ENCODE measurements at regions not wholly inside any gene's neighbourhood (a gene's known extent, or its start where the extent isn't known, plus 50 kb on each side); places are given as distances from the start of the nearest gene placed in this dataset.

DNA sequence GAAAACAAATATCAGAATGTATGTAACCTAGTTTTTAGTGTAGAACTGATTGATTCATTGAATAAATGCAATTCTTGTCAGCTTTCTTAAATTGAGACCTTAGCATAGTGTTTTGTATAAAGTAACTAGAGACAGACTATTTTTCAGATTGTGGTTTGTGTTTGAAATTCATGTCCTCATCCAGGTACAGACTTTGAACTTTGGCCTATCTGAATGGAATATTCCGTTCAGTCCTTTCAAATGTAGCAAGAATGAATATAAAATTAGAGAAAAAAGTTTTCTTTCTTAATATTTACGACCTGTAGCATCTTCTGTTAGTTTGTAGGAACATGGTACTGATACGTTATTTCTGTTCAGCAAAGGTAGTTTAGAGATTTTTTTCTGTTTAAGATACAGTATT is 378.4 kb upstream of the RGS6 start:
- Histone ChIP-seq H3K4me1 (peaks cover 0 to 4% (median 0%) of the 10 kb centered on the region in 4 donors), H3K27me3 (no peaks in the 10 kb centered on the region), H3K27ac (replicated peaks in 1 of 4) (no peak overlapping the region), H3K36me3 (no peaks in the 10 kb centered on the region), H3K4me3 (no peak overlapping the region), H3K9me3 (no peaks in the 10 kb centered on the region)
- no peak for TF ChIP-seq EP300 (IDR thresholded peaks at IDR 0.05)
- no peak for TF ChIP-seq POLR2A (IDR thresholded peaks at IDR 0.05; ENCODE audit: low read depth)
- TF ChIP-seq POLR2AphosphoS5 (IDR thresholded peaks at IDR 0.05) = no peak
- TF ChIP-seq, protein P1, sequence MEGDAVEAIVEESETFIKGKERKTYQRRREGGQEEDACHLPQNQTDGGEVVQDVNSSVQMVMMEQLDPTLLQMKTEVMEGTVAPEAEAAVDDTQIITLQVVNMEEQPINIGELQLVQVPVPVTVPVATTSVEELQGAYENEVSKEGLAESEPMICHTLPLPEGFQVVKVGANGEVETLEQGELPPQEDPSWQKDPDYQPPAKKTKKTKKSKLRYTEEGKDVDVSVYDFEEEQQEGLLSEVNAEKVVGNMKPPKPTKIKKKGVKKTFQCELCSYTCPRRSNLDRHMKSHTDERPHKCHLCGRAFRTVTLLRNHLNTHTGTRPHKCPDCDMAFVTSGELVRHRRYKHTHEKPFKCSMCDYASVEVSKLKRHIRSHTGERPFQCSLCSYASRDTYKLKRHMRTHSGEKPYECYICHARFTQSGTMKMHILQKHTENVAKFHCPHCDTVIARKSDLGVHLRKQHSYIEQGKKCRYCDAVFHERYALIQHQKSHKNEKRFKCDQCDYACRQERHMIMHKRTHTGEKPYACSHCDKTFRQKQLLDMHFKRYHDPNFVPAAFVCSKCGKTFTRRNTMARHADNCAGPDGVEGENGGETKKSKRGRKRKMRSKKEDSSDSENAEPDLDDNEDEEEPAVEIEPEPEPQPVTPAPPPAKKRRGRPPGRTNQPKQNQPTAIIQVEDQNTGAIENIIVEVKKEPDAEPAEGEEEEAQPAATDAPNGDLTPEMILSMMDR (IDR thresholded peaks at IDR 0.05) = no peak
- 92% methylated on average over 3 of the region's 3 CpGs for WGBS
- DNase-seq (ENCODE audit: extremely low spot score) = no peak
- intact Hi-C loops (cut with DNase I) = no loop called here

DNA sequence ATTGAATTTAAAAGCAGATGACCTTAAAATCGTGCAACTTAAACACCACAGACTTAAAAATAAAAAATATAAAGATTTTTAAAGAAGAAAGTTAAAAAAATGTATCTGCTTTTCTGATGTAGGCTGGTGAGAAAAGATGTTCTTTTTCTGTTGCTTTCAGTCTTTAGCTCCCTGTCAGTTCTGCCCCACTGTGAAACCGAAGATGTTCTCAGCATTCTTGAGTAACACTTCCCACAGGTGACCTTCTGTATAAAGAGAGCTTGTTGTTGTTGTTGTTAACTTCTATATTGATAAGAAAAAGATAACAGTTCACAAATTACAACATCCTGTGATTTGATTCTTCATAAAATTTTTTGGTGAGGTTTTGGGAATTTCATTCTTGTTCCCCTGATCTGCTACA is 377.9 kb upstream of the RGS6 start:
- Histone ChIP-seq H3K36me3 (no peaks in the 10 kb centered on the region), H3K9me3 (no peaks in the 10 kb centered on the region), H3K27ac (replicated peaks in 1 of 4) (no peak overlapping the region), H3K4me3 (no peak overlapping the region), H3K4me1 (peaks cover 0 to 4% (median 0%) of the 10 kb centered on the region in 4 donors), H3K27me3 (no peaks in the 10 kb centered on the region)
- 74% methylated on average over 2 of the region's 2 CpGs for WGBS
- no peak for DNase-seq (ENCODE audit: extremely low spot score)
- intact Hi-C loops (cut with DNase I) = no loop called here
- TF ChIP-seq EP300 (IDR thresholded peaks at IDR 0.05) (no peak), POLR2AphosphoS5 (IDR thresholded peaks at IDR 0.05) (no peak), POLR2A (IDR thresholded peaks at IDR 0.05; ENCODE audit: low read depth) (no peak)
- TF ChIP-seq, protein P1 (IDR thresholded peaks at IDR 0.05) = no peak

DNA sequence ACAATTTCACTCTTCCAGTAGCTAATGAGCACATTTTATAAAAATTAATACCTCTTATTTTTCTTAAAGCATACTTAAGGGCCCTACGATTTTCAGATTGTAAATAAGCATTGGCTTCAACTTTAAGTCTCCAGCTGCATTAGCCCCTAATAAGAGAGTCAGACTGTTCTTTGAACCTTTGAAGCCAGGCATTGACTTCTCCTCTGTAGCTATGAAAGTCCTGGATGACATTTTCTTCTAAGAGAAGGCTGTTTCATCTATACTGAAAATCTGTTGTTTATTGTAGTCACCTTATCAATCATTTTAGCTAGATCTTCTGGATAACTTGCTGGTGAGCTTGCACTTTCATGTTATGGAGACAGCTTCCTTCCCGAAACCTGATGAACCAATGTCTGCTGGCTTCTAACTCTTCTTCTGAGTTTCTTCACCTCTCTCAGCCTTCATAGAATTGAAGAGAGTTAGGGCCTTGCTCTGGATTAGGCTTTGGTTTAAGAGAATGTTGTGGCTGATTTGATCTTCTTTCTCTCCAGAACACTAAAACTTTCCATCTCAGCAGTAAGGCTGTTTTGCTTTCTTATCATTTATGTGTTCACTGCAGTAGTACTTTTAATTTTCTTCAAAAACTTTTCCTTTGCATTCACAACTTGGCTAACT is 377.1 kb upstream of the RGS6 start:
- no peak for DNase-seq (ENCODE audit: extremely low spot score)
- TF ChIP-seq, protein P1 (IDR thresholded peaks at IDR 0.05) = no peak
- TF ChIP-seq EP300 (IDR thresholded peaks at IDR 0.05) (no peak), POLR2AphosphoS5 (IDR thresholded peaks at IDR 0.05) (no peak), POLR2A (IDR thresholded peaks at IDR 0.05; ENCODE audit: low read depth) (no peak)
- intact Hi-C loops (cut with DNase I) = no loop called here
- Histone ChIP-seq H3K27ac (replicated peaks in 1 of 4) (no peak overlapping the region), H3K9me3 (no peaks in the 10 kb centered on the region), H3K36me3 (no peaks in the 10 kb centered on the region), H3K4me1 (peaks cover 0 to 4% (median 0%) of the 10 kb centered on the region in 4 donors), H3K27me3 (no peaks in the 10 kb centered on the region), H3K4me3 (no peak overlapping the region)
- WGBS = 89% methylated on average over 2 of the region's 2 CpGs

DNA sequence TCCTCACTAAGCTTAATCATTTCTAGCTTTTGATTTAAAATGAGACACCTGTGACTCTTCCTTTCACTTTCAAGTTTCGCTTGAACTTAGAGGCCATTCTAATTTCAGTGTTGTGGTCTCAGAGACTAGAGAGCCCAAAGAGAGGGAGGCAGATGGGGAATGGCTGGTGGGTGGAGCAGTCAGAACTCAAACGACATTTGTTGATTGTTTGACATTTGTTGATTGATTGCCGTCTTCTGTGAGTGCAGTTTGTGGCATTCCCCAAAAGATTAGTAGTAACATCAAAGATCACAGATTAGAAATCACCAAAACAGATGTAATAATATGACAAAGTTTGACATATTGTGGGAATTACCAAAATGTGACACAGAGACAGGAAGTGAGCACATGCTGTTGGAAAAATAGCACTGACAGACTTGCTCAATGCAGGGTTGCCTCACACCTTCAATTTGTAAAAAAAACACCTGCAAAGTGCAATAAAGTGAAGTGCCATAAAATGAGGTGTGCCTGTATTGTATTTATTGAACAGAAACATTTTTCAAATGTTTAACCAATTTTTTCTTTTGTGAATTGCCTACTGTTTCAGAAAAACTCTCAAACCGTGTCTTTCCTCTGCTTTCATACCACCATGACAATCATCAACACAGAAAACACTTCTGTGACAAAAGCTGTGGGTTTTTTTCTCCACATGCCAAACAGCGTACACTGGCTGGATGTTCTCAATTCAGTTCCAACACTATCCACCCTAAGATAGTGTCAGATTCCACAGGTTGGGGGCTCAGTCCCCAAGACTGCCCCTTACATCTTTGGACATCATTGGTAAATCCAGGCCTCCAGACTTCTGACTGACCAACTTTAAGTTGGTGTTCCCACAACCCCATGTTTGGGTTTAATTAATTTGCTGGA is 376.3 kb upstream of the RGS6 start:
- no peaks in the 10 kb centered on the region for H3K9me3 ChIP-seq
- no peak overlapping the region for H3K27ac ChIP-seq (replicated peaks in 1 of 4)
- H3K4me3 ChIP-seq = no peak overlapping the region
- H3K36me3 ChIP-seq = no peaks in the 10 kb centered on the region
- H3K4me1 ChIP-seq = peaks cover 0 to 4% (median 0%) of the 10 kb centered on the region in 4 donors
- DNase-seq (ENCODE audit: extremely low spot score) = no peak
- no peaks in the 10 kb centered on the region for H3K27me3 ChIP-seq
- WGBS = 66% methylated on average over 5 of the region's 5 CpGs
- intact Hi-C loops (cut with DNase I) = no loop called here
- TF ChIP-seq, protein P1 (IDR thresholded peaks at IDR 0.05) = no peak
- TF ChIP-seq POLR2AphosphoS5 (IDR thresholded peaks at IDR 0.05) (no peak), POLR2A (IDR thresholded peaks at IDR 0.05; ENCODE audit: low read depth) (no peak), EP300 (IDR thresholded peaks at IDR 0.05) (no peak)

Measured in esophagus muscularis mucosa (tissue), 4 donors.